ENCODE measurements at regions not wholly inside any gene's neighbourhood (a gene's known extent, or its start where the extent isn't known, plus 50 kb on each side); places are given as distances from the start of the nearest gene placed in this dataset.

GRCh38 chr7:25395976-25396375 is 167.7 kb upstream of the NPVF start:
- DNase-seq (ENCODE audit: low spot score) = no peak

DNA sequence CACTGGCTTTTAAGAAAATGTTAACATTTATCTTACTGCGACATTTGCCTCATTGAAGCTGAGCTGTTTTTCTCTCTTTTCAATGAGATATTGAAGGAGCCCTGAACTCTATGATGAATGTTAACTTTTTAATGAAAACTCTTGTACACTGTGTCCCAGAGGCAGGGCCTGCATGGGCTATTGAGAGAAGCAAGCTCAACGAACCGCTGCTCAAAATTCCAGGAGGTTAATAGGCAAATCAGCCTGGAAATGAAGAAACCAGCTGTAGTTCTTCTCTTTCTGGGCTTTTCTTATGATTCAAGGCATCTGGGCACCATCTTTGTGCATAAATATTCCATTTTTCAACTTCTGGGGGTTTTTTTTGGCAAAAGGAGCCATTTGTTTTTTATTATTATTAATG is 168.4 kb upstream of the NPVF start:
- DNase-seq (ENCODE audit: low spot score) = no peak

DNA sequence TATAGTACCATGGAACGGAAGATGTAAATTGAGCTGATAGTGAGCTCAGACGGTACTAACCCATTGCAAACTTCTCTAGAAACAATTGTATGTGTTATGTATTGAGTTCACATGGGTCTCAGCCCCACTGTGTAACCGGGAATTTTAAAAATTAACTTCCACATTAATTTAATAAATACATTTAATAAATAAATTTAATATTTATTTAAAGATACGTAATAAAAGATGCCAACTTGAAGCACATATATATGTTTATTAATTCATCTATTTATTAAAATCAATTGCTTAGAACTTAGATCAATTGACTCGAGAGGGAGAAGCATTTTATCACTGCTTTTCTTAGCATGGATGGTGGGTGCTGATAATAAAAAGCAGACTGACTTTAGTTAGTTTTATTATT is 170.1 kb upstream of the NPVF start:
- no peak for DNase-seq (ENCODE audit: low spot score)

- DNase-seq (ENCODE audit: low spot score) = no peak
These were observed 170.9 kb upstream of the NPVF start for GRCh38 chr7:25399000-25399750.

- no peak for DNase-seq (ENCODE audit: low spot score)
These were observed 174.2 kb upstream of the NPVF start for GRCh38 chr7:25402532-25402931.

DNA sequence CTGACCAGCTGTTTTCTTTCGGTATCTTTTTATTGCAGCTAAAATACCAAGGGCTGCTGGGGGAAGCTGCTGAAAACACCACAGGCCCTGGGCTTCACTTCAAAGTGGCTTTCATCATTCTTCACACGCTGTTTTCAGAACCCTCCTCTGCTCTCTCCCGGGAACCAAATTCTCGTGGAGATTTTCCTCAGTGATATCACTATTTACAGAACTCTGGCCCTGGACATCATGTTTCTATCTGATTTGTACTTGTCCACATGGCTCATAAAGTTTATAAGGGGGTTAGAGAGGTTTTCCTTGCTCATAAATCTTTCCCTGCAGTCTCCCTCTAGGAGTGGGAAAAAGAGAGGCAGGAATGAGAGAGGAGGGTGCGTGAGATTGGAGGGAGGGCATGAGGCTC is 177.4 kb upstream of the NPVF start:
- no peak for DNase-seq (ENCODE audit: low spot score)

DNA sequence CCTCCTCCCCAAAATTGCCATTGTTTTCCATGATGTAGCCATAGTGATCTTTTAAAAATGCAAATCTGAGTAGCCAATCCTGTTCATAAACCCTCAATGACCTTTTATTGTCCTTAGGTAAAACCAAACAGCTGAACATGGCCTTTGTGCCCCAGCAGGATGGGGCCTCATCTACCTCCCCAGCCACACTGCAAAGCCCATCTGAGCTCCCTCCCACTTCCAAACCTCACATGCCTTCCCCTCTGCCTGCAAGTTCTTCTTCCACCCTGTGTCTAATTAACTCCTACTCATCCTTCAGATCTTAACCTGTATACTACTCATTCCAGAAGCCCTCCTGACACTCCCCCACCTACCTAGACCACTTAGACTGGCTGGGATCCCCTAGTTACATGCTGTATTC is 178.8 kb upstream of the NPVF start:
- no peak for DNase-seq (ENCODE audit: low spot score)

GRCh38 chr7:25408012-25408687 is 179.9 kb upstream of the NPVF start:
- DNase-seq (ENCODE audit: low spot score) = no peak

GRCh38 chr7:25408876-25409275 is 180.6 kb upstream of the NPVF start:
- DNase-seq (ENCODE audit: low spot score) = no peak

DNA sequence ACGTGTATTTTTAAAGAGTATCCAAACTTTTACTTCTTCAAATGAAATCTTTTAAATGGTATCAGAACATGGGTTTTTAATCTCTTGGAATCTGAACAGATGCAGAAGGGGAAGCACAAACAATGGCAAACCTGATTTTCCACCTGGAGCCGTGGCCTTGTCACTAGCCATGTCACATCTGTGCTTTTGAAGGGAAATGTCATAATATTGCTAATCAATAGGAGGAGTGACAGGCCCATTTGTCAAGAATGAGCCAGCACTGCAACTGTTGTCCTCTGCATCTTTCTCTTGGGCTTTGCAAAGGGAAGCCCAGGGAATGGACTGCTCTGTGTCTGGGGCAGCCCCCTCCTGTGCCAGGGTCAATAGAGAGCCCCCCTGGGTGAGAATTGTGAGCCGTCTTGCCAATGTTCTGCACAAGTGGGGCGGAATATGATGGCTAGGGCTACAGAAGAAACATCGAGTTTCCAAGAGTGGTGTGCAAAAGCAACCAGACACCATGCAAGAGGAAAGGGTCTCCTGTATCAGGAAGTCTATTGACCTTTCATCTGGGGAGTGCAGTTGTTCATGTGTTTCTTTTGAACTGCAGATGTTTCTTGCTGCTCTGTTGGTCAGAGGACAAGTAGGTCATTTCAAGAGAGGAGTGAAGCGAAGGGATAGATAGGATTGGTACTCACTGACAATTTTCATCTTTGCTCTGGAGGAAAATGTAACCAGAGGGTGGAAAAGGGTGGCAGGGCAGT is 181.8 kb upstream of the NPVF start:
- no peak for DNase-seq (ENCODE audit: low spot score)

- DNase-seq (ENCODE audit: low spot score) = no peak
These were observed 192.5 kb upstream of the NPVF start for GRCh38 chr7:25420771-25421170.

- no peak for DNase-seq (ENCODE audit: low spot score)
These were observed 195.8 kb upstream of the NPVF start for GRCh38 chr7:25424113-25424512.

GRCh38 chr7:25424855-25425254 is 196.6 kb upstream of the NPVF start:
- DNase-seq (ENCODE audit: low spot score) = no peak

DNA sequence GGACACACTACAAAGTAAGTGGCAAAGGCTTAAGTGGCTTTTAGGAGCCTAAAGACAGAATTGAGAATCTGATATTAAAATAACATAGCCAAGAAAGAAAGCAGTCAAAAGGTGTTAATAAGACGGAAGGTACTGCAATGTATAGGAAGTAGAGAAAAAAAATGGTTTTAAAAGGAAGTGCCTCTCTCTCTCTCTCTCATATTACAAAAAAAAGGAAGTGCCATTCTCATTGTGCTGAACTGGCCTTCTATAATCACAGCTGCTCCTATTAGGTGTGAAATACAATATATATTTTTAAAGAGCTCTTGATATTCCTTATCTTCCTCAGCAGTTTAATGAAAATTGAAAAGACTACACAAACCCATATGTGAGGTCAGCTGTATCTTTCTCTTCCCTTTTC is 199.4 kb upstream of the NPVF start:
- DNase-seq (ENCODE audit: low spot score) = no peak

DNA sequence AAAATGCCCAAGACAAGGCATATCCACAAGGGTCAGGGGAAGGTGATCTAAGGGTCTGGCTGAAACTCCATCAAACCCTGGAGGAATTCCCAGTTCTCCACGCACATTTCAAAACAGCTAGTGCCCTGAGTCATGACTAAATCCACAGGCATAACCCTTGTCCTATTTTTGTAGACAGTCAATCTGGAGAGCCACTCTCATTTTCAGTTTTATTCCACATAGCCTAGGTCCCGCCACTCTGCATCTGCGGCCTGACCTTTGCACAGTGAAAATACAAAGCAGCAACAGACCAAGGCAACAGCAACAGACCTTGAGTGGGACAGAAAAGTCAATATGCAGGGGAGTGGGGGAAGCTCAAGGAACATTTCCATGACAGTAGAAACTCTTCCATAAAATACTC is 201.4 kb upstream of the NPVF start:
- DNase-seq (ENCODE audit: low spot score) = no peak

DNA sequence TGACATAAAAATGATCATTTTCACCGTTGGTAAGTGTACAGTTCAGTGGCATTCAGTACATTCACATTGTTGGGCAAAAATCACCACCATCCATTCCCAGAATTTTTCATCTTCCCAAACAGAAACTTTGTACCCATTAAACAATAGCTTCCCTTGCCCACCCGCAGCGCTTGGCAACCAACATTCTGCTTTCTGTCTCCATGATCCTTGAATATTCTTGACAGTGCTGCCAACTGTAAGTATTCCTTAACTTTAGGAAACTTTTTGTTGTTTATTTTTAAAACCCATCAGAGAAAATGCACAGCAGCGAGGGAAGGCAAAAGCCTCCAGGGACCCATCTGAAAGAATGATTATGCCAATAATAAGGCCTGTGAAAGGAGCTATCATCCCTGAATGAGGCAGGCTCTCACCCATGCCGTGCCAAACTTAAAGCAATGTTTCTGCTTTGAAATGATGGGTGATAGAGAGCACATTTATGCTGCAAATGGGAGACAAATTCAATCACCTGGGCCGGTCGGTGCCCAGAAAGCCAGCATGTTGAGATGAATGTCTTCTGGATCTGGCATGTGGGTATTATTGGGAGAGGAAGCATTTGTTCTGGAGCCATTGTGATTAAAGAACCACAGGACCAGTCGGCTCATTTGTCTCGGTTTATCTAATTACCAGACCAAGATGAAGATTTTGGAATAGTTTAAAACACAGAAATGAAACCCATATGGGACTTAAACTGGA is 202.1 kb upstream of the NPVF start:
- DNase-seq (ENCODE audit: low spot score) = no peak

- DNase-seq (ENCODE audit: low spot score) = no peak
These were observed 203.7 kb upstream of the NPVF start for GRCh38 chr7:25431956-25432450.

DNA sequence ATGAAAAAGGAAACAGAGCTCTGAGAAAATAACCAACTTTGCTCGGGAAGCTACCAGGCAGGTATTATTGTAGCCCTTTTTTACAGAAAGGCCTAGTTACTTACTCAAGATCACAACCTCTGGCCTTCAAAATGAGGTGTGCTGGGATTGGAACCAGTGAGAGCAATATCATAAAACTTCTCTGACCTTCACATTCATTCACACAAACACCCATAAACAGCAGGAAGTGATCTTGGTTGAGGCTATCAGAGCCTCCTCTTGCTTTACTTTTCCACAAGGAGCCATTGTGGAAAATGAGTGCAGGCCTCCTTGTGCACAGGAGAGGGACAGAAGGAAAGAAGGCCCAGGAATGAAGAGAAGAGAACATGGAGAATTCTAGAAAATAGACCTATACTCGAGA is 204.5 kb upstream of the NPVF start:
- no peak for DNase-seq (ENCODE audit: low spot score)

- no peak for DNase-seq (ENCODE audit: low spot score)
These were observed 208.1 kb upstream of the NPVF start for GRCh38 chr7:25436413-25436812.

DNA sequence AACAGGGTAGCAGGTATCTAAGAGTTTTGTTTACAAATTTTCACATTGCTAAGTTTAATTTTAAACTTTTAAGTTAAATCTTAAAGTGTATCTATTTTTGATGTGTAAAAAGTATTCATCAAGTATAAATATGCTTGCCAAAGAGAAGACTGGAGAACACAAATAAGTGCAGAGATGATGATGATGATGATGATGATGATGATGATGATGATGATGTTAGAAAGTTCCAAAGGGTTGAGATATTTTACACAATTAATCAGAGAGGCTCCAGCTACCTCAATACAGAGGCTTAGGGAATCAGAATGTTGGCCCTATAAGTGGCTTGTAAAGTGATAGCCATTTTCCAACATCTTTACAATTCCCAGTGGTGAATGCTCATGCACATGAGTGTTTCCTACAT is 209.0 kb upstream of the NPVF start:
- no peak for DNase-seq (ENCODE audit: low spot score)

DNA sequence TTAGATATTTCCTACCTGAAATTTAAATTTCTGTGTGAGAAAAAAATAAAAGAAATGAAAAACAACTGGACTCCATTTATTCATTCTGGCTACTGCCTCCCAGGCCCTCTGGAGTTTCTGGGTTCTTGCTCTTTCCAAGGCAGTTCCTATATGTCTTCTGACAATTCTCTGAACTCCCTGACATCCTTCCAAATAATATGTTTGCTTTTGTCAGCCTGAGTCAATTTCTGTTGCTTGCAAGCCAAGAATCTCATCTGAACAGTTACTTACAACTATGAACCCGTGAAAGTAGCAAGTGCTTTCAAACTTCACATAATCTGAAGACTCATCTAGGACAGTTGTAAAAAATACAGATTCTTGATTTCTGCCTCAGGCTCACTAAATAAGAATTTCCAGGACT is 216.7 kb upstream of the NPVF start:
- no peak for DNase-seq (ENCODE audit: low spot score)

- DNase-seq (ENCODE audit: low spot score) = no peak
These were observed 220.0 kb upstream of the NPVF start for GRCh38 chr7:25448301-25448700.
